ENCODE measurements at regions not wholly inside any gene's neighbourhood (a gene's known extent, or its start where the extent isn't known, plus 50 kb on each side); places are given as distances from the start of the nearest gene placed in this dataset.
A peak's percentile ranks its signal among the peaks of the same experiment; 100 is the strongest.

GRCh38 chrX:37287741-37288444, 61.3 kb upstream of the PRRG1 start:
- DNase-seq, result peak; percentile 1

- DNase-seq, result no peak
Measured at GRCh38 chrX:37291924-37292323, 57.2 kb upstream of the PRRG1 start.

All from activated CD4-positive, alpha-beta T cell treated with anti-CD3 and anti-CD28 coated beads, Interleukin-10, Interleukin-2, amounts not matched to agents 100 ng/mL and 50 ng/mL, durations not matched to agents 16 hours and 8 hours (primary cell).